LNCAP (cell line): ENCODE measurements at regions not wholly inside any gene's neighbourhood (a gene's known extent, or its start where the extent isn't known, plus 50 kb on each side); places are given as distances from the start of the nearest gene placed in this dataset.

Experiments
- TF ChIP-seq, protein P1 (sequence below): fragments of 450-650 bp; IDR thresholded peaks from 2 replicates; pipeline ENCODE4 v1.5.1; 2017; ENCODE audit warnings: mild to moderate bottlenecking

DNA sequence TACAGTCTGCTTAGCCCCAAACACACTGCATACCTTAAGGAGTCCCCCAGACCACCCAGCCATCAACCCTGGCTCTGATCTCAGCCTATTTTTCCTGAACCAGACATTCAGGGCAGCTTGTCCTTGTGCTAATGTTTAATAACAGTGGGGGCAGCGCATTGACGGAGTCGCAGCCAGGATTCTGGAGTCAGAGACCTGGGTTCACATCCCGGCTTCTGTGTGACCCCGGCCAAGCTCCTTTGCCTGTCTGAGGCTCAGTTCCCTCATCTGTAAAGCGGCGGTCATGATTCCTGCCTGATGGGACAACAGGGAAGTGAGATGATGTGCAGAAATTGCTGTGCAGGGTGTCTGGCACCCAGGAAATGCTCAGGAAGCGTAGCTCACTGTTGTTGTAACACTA, 63.1 kb downstream of the MATN1 start:
- TF ChIP-seq, protein P1, sequence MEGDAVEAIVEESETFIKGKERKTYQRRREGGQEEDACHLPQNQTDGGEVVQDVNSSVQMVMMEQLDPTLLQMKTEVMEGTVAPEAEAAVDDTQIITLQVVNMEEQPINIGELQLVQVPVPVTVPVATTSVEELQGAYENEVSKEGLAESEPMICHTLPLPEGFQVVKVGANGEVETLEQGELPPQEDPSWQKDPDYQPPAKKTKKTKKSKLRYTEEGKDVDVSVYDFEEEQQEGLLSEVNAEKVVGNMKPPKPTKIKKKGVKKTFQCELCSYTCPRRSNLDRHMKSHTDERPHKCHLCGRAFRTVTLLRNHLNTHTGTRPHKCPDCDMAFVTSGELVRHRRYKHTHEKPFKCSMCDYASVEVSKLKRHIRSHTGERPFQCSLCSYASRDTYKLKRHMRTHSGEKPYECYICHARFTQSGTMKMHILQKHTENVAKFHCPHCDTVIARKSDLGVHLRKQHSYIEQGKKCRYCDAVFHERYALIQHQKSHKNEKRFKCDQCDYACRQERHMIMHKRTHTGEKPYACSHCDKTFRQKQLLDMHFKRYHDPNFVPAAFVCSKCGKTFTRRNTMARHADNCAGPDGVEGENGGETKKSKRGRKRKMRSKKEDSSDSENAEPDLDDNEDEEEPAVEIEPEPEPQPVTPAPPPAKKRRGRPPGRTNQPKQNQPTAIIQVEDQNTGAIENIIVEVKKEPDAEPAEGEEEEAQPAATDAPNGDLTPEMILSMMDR: no peak

DNA sequence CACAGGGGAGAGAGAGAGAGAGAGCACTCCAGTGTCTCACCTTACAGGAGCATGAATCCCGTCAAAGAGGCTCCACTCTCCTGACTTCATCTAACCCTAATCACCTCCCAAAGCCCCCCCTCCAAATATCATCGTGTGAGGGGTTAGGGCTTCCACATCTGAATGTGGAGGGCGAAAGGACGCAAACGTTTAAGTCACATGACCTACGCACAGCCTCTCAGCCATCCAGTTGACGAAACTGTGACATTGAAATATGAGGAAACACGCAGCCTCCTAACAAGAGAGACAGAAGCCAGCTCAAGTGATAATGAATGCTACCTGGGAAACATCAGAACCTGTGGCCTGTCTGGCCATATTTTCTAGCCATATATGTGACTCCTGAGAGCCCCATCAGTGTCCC, 63.7 kb downstream of the MATN1 start:
- TF ChIP-seq, protein P1: no peak

DNA sequence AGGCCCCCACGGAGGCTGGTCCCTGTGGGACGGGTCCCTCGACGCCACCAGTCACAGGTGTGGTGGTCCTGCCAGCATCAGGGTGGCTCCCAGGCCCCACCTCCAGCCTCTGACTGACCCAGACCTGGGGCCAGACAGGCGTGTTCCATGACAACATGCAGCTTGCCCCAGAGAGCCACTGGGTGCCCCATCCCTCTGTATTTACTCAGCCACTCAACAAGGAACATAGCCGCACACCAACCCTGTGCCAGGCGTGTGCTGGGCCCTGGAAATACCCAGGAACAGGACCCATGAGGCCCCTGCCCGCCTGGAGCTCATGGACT, 65.4 kb downstream of the MATN1 start:
- TF ChIP-seq, protein P1: no peak

DNA sequence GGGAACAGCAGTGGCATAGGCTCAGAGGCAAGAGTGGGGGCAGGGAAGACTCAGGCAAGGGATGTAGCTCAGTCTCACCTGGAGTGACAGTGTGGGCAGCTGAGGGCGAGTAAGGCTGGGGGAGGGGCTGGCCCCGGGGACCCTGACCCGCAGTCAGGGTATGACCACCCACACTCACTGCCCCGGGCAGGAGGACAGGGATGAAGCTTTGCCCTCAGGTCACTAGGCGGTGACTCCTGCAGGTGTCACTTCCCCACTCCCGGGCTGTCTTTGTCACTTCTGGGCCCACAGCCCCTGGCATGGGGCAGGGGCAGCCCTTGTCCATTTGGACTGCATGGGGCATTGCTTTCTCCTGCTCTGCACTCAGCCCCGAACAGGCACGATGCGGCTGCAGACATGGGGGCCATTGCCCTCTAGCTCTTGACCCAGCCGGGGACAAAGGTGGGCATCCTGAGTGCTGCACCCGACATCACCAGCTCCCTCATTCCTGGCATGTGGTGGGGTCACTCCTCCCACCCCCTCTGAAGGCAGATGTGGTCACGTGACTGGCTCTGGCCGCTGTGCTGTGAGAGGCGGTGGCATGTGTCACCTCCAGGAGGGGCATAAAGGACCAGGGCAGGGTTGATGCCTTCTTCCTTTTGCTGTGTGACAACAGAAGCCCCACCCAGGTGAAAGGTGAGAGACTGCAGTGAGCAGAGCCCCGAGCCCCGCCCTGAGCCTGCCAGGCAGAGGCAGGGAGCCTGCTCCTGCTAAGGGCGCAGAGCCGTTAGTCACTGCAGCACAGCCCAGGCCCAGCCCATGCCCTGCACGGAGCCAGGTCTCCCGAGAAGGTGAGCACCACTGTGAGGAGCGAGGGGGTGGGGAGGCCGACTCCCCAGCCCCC, 66.0 kb downstream of the MATN1 start:
- TF ChIP-seq, protein P1: no peak

DNA sequence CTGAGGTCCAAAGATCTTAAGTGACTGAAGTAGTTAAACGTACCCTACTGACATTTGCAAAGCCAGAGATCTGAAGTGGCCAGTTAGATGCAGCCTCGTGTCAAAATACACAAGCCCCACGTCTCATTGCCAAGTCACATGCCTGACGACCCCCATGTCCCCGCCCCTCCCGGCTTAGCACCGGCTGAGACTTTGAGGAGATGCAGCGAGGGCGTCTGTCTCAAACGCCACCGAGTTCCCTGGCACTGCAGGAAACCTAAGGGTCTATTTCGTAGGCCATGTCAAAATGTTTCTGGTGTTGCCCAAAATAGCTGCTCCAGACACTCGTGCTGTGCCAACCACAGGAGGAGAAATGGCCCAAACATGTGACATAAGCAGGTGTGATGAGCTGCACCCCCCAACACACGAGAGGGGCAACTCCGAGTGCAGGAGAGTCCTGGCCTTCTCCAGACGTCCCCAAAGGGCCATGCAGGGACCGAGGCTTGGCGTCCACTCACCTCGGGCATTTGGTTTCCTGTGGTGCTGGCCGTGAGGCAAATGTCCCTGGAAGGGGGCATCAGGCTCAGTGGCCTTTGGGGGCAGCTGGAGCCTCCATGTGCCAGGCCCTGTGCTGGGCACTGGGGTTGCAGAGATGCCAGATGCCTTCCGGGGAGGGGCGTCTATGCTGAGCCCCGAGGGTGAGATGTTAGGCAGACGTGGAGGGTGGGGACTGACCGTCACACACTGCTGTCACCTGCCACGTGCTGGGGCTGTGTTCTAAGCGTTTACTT, 67.0 kb downstream of the MATN1 start:
- TF ChIP-seq, protein P1: no peak

DNA sequence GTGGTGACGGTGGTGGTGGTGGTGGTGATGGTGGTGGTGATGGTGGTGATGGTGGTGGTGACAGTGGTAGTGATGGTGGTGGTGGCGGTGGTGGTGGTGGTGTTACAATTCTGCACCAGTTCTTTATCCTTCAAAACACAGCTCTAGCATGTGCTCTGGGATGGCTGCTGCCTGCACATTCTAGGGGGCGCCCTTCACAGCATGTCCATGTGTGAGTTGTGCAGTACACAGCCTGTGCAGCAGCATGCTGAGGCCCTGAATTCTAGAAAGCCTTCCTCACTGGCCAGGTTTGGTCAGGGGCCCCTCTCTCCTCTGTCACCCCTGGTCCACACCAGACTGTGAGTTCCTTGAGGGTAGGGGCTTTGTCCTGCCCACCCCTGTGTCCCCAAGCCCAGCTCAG, 67.7 kb downstream of the MATN1 start:
- TF ChIP-seq, protein P1: no peak

DNA sequence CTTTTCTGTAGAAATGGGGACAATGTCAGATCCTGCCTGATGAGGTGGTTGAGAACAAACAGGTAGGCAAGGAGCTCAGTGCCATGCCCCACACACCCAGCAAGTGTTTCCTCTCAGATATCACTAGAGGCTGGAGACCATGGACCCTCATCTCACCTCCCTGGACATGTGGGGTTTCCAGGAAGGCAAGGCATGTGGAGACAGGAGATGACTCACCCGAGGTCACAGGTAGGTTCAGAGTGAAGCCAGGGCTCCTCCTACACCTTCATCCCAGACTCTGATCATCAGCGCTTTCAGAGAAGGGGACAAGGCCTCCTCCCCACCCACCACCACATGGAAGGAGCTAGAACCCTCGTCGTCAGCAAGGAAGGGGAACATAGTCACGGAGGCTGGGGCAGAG, 69.2 kb downstream of the MATN1 start:
- TF ChIP-seq, protein P1: no peak
